GM20431 (cell line): ENCODE measurements at regions not wholly inside any gene's neighbourhood (a gene's known extent, or its start where the extent isn't known, plus 50 kb on each side); places are given as distances from the start of the nearest gene placed in this dataset.

Experiments used
- in situ Hi-C: fragments of 300-500 bp; cut with MseI, MboI; formaldehyde crosslinking; loops from one replicate; pipeline ENCODE4 v1.15.0; 2020; ENCODE audit warnings: low sequenced_read_pairs; ENCODE audit not compliant: unreplicated experiment

- in situ Hi-C loops = no loop called here
These were observed 1368.0 kb upstream of the LRRTM1 start for GRCh38 chr2:81672516-81672915.

DNA sequence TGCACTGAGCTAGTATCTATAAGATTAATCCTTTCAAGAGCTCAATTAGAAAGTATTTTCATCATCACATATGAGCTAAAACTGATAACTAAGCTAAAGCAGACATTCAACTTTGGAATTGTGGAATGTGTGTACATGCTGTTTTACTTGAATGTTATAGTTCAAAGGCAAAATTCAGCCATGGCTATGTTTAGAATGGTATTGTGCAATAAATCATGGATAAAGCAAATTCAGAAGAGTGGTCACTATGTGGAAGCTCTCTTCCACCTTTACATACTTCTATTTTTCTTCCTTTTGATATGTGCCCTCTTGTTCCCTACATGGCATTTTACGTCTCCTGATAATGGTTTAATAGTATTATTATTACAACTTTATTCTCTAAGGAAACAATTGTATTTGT, 1366.3 kb upstream of the LRRTM1 start:
- in situ Hi-C loops = no loop called here

DNA sequence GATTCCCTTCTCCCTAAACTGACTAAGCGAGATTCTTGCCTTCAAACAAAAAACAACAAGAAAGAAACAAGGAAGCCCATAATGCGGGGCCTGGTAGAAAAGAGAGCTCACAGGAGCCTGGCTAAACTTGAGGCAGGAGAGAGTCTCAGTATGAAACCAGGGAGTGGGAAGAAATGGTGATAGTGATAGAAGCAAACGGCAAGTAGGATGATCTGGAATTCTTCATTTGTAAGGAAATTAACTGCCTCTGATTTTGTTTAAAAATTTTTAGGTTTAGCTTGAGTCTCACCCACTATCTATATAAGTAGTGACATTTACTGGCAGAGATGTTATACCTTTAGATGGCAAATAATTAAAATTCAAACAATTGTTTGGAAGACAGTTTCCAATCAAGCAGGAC, 1356.5 kb upstream of the LRRTM1 start:
- in situ Hi-C loops = no loop called here

GRCh38 chr2:81658227-81658626, 1353.7 kb upstream of the LRRTM1 start:
- in situ Hi-C loops = no loop called here

DNA sequence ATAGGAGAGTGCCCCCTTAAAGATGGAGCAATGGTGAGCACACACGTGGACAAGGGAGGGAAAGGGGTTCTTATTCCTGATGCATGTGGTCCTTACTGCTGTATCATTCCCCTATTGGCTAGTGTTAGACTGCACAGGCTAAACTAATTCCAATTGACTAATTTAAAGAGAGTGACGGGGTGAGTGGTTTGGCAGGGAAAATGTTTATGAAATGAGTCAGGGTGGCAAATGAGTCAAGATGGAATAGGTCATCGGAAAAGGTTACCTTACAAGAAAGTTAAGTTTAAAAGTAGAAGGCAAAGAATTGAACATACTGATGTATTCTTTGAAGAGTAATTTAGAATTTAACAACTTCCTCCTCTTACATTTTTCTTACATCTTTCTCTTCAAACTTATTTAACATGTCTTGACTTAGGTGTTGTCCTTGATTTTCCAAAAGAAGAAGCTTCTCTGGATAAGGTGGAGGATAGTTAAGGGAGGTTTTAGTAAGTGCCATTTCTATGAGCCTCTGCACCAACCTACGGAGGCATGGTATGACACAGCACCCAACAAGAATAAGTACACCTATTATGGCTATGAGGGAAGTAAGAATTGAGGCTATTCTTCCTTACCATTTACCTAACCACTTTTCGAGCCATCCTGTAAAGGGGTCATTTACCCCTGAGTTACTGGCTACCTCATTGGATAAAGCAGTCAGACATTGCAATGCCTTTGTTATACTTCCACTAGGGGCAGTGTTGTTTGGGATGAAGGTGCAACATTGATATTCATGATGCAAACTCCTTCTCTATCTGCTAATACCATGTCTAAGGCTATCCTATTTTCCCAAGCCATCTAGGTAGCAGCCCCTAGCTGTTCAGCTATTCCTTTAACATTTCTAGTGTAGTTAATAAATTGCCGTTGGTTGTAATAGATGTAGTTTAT, 1345.8 kb upstream of the LRRTM1 start:
- in situ Hi-C loops = no loop called here

- in situ Hi-C loops = no loop called here
These were observed 1344.3 kb upstream of the LRRTM1 start for GRCh38 chr2:81648806-81649205.

DNA sequence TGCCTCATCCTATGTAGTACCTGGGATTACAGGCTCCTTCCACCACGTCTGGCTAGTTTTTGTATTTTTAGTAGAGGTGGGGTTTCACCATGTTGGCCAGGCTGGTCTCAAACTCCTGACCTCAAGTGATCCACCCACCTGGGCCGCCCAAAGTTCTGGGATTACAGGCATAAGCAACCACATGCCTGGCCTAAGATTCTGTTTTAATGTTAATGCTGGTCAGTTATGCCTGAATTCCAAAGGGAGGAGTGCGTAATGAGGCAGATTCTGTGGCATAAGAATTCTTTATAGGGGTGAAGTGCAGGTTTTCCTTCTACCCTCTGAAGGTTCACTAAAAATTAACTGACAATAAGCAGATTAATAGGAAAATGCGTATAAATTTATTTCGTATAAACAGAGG, 1343.8 kb upstream of the LRRTM1 start:
- in situ Hi-C loops = no loop called here

- in situ Hi-C loops = no loop called here
These were observed 1343.2 kb upstream of the LRRTM1 start for GRCh38 chr2:81647715-81648230.

GRCh38 chr2:81645745-81646301, 1341.3 kb upstream of the LRRTM1 start:
- in situ Hi-C loops = no loop called here

DNA sequence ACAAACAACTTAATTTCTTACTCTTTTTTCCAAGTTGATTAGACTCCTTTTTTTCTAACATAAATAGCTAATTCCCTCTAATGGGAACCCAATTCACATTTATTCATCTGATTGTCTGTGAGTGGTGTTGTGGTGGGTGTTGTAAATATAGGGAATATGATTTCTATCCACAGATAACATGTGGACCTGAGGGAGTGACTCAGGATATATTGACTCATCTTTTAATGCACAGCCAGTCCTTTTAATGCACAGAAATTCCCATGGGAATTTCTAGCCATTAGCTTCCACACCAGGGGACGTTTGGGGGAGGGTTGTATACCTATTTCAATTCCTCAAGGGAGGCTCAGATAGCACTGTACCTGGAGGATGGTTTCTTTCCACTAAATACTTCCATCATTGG, 1339.6 kb upstream of the LRRTM1 start:
- in situ Hi-C loops = no loop called here

DNA sequence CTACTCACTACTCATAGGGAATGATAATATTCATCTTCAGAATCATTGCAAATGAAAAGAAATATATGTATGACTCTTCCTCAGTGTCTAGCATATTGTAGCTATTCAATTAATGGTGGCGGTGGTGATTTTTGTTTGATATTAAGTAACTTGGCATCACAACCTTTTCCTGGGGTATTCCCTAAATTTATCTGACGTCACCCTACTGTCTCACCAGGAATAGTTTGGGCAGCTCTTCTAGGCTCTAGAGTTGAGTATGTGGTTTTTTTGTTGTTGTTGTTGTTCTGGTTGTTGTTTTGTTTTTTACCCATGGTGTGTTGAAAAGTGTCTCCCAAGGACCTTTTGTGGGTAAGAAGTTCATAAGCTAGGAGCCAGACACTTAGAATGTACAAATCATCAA, 1320.3 kb upstream of the LRRTM1 start:
- in situ Hi-C loops = no loop called here

DNA sequence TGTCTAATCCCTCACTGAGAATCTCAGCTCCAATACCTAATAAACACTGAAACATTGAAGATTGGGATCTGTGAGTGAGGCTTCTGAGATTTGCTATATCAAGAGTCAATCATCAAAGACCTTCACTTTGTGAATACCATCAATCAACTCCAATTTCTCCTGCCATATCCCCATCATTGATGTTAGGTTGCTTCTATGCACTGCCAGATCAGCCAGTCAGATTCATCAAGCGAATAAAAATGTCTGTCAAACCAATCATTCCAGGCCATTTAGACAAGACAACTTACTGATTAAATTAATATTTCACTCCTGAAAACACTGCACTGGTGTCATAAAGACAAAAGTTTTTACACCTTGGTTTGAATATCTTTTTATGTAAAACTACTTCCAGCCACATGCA, 1295.5 kb upstream of the LRRTM1 start:
- in situ Hi-C loops = no loop called here

DNA sequence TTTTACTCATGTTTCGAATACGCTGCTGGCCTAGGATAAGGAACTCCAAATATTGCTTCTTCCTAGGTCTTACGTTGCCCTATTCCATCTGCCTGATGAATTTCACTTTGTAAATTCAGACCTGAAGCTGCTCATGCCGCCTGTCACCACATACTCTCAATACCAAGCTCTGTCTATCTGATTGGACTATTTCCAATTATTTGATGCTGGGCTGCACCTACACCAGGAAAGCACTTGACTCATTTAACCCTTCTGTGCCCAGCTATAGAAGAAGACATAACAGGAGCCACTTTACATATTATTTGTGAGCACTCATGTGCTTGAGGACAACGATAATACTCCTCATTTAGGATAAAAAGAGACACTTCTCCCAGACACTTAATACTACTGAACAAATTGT, 1293.9 kb upstream of the LRRTM1 start:
- in situ Hi-C loops = no loop called here

GRCh38 chr2:81589406-81589805, 1284.9 kb upstream of the LRRTM1 start:
- in situ Hi-C loops = no loop called here

DNA sequence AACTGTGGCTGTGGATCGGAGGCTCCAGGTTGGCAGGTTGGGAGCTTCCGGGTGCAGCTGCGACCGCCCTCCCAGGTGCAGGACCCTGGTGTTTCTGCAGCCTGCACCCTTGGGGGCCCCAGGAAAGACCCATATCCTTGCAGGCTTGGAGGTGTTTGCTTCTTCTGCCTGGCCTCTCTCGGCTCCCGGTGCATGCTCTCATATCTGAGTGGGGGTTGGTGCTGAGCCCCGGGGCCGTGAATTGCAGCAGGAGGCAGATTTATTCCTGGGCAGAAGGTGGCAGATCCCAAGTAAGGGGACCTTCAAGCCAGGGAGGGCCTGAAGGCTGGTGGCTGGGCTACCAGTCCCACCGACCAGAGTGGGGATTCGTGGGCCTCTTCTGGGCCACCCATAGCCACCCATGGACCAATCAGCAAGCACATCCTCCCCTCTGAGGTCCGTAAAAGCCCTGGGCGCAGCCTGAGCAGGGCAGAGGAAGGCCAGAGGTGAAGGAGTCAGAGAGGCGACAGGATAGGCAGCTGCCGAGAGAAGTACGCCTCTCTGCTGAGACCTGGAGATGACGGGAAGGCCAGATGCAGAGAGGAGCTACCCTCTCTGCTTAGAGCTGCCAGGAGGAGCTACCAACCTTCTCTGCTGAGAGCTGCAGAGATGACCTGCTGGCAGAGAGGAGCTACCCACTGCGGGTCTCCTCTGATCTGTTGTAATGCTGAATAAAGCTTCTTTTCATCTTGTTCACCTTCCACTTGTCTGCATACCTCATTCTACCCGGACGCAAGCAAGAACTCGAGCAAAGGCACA, 1279.0 kb upstream of the LRRTM1 start:
- in situ Hi-C loops = no loop called here

GRCh38 chr2:81576713-81577112, 1272.2 kb upstream of the LRRTM1 start:
- in situ Hi-C loops = no loop called here

DNA sequence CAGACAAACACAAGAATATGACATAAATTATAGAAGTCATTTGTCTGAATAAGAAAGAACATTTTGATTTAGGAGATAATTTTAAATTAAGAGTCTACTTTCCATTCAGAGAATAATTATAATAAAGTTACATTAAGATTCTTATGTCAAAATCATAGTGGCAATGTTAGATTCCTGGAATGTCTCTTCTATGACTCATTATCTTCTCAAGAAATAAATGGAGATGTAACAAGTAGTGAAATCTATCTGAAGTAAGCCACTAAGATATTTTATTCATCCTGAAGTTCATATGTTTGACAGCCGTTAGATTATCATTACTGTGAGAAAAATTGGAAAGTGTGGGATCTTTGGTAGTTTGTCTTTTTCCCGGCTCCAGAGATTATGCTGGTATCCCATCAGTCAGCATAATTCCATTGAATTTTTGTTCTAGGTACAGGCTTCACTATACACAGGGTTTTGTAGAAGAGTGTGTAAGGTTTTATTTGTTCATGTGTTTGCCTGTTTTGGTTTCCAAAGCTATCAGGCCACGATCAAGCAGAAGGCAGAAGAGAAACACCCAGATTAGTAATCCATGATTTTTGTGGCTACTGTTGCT, 1246.6 kb upstream of the LRRTM1 start:
- in situ Hi-C loops = no loop called here

DNA sequence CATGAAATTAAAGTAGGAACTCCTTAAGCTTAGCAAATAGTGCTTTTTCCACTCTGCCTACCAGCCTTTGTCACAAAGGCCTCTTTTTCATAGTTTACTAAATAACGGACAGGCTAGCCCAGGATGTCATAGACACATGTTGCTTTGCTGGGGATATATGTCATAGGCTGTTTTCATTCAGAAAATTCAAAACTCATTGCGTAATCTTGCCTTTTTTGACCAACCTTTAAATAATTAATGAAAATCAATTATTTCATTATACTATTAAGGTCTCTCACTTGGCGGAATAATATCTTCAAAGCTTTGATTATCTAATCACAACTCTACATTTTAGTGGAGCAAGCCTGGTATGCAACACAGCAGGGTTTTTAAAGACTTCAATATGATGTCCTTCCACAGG, 1245.7 kb upstream of the LRRTM1 start:
- in situ Hi-C loops = no loop called here

DNA sequence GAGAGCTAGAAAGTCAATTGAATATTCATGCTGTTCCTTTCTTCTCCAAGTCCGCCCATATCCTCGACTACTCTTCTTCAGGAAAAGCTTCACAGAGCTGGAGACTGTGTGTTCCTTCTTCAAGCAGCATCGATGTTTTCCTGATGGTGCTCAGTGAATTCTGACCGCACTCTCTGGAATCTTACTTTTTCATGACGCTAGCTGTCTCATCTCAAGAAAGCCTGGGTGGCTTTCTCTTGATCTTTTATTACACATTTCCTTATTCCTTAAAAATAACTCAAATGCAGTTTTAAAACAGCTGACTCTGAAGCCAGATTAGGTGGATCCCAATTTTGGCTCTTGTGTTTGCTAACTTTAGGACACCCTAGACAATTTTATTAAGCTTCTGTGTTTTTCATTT, 1245.1 kb upstream of the LRRTM1 start:
- in situ Hi-C loops = no loop called here

DNA sequence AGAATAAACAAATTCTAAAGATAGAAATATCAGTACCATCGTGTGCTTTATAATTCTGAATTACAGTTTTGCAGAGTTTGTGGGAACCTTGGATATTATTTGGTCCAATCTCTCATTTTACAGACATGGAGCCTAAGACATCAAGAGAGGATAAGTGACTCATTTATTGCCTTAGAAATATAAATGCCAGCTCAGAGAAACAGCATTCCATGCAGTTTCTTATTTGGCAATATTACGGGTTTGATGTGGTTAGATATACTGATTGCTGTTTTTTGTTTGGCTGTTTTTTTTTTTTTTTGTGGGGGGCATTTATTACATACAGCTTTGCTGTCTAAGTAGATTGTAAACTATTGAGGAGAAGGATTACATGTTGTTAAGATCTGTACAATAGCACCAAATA, 1241.1 kb upstream of the LRRTM1 start:
- in situ Hi-C loops = no loop called here
